GM19395 (cell line): ENCODE measurements at regions not wholly inside any gene's neighbourhood (a gene's known extent, or its start where the extent isn't known, plus 50 kb on each side); places are given as distances from the start of the nearest gene placed in this dataset.
"Not testable (repeated sequence)": the region's sequence is repeated elsewhere in the genome, so short reads cannot be mapped to it uniquely, and the experiment has no call there.

Experiments used
- ATAC-seq: cut with Tn5 transposase; IDR thresholded peaks from one replicate; pipeline ENCODE4 v1.9.1; 2021; ENCODE audit warnings: mild to moderate bottlenecking, moderate library complexity; ENCODE audit not compliant: unreplicated experiment

DNA sequence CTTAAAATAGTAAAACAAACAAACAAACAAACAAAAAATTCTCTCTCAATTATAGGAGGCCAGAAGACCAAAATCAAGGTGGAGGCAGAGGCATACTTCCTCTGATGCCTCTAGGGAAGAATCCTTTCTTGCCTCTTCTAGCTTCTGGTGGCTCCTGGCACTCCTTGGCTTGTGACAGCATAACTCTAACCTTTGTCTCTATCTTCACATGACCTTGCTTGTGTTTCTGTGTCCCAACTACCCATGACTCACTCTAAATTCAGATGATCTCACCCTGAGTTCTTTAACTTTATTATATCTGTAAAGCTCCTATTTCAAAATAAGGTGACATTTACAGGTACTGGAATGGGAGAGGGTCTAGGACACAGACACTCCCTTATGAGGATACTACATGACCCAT is 88.3 kb upstream of the ANTXRL start:
- no peak for ATAC-seq

GRCh38 chr10:46202405-46202804 is 84.4 kb upstream of the ANTXRL start:
- ATAC-seq, result not testable (repeated sequence)

DNA sequence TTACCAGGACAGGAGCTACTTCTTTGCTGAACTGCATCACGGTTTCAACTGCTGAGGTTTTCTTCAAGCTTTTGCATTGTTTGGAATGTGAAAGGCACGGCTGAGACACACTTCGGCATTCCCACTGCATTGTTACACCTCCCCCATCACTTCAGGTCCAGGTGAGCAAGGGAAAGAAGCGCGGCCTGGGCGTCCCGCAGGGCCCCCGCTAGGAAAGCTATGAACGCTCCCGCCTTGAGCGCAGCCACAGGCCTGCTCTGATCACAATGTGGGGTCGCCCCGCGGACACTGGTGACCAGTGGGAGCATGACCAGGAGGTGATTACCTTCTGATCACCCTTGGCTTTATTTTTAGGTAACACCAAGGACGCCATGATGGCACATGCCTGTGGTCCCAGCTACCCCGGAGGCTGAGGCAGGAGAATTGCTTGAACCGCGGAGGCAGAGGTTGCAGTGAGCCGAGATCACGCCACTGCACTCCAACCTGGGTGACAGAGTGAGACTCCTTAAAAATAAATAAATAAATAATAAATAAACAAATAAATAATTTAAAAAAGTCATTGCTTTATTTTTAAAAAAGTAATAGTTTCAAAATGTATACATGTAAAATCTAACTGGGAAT is 82.2 kb upstream of the ANTXRL start:
- ATAC-seq, result not testable (repeated sequence)

GRCh38 chr10:46210427-46210826 is 76.4 kb upstream of the ANTXRL start:
- ATAC-seq, result not testable (repeated sequence)

- ATAC-seq, result no peak
Measured at GRCh38 chr10:46215426-46215825, 71.4 kb upstream of the ANTXRL start.

GRCh38 chr10:46216003-46216634 is 70.7 kb upstream of the ANTXRL start:
- no peak for ATAC-seq

DNA sequence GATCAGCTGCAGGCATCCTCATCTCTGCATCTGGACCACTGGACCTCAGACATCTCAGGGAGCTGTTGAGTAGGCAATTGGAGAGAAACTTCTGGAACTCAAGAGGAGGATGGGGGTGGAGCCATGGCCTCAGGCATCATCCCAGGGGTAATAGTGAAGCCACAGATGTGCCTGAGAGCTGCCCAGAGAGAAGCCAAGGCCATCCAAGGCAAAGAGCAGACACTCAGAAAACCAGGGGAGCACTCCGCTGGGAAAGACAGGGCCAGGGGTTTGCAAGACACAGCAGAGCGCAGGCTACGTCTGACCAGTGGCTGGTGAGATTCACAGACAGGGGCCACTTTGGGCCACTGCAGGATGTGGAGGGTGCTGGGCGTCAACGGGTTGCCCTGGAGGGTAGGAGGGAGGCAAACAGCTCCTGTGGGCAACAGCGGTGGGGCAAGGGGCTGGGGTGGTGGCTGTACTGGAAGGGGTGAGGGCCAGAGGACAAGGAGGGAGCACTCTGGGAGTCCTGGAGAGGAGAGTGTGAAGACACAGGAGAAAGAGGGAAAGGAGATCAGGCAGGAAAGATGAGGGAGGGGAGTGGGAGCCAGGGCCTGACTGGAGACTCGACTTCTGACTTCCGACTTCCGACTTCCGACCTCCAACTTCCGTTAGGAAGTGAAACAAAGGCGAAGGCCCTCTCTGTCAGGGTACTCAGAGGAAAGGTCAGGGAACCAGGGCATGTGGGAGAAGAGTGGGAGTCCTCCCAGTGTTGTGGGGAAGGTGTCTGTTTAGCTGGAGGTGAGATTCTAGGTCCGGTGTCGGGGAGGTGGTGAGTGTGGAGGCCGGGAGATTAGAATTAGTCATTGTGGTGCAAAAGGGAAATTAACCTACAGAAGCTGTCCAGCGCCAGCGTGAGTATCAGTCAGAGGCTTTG is 69.7 kb upstream of the ANTXRL start:
- ATAC-seq, result no peak

GRCh38 chr10:46217752-46218453 is 68.9 kb upstream of the ANTXRL start:
- no peak for ATAC-seq

- no peak for ATAC-seq
Measured at GRCh38 chr10:46218921-46219320, 67.9 kb upstream of the ANTXRL start.

DNA sequence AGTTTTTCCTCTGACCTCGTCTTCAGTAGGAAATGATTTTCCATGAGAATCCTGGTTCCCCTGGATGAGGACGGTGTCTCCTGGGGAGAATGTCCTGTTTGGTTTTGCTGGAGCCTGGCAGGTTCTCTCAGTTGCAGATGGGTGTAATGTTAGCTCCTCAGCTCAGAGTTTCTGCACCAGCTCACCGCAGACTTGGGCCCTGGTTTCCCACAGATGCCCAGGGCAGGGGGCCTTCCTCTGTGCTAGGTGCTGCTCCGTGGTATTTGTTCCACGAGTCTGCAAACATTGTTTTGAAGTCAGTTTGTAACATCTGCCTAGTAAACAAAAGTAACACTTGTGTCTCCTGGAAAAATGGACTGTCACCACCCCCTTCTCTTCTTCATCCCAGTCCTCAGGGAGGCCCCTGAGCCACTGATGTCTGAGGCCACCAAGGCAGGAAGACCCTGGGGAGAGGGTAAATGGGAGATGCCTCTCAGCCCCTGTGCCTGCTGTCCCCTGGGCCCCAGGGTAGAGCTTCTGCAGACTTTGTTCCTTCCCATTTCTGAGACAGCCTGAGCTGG is 67.3 kb upstream of the ANTXRL start:
- not testable (repeated sequence) for ATAC-seq

- no peak for ATAC-seq
Measured at GRCh38 chr10:46220187-46220586, 66.6 kb upstream of the ANTXRL start.

GRCh38 chr10:46220872-46221538 is 65.8 kb upstream of the ANTXRL start:
- ATAC-seq, result no peak

DNA sequence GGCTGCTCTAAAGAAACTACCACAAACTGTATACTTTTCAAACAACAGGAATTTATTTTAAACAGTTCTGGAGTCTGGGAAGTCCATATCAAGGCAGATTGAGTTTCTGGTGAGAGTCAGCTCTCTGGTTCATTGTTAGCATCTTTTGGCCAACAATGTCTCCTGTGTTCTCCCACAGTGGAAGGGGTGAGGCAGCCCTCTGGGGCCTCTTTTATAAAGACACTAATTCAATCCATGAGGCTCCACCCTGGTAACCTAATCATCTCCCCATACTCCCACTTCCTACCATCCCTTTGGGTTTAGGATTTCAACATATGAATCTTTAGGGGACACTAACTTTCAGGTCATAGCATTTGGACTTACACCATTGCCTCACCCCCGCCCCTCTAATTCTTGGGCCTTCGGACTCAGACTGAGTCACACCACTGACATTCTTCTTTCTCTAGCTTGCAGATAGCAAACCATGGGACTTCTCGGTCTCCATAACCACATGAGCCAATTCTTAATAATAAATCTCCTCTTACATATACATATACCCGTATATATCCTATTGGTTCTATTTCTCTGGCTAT is 64.3 kb upstream of the ANTXRL start:
- ATAC-seq, result no peak

GRCh38 chr10:46223064-46223480 is 63.7 kb upstream of the ANTXRL start:
- ATAC-seq, result no peak

DNA sequence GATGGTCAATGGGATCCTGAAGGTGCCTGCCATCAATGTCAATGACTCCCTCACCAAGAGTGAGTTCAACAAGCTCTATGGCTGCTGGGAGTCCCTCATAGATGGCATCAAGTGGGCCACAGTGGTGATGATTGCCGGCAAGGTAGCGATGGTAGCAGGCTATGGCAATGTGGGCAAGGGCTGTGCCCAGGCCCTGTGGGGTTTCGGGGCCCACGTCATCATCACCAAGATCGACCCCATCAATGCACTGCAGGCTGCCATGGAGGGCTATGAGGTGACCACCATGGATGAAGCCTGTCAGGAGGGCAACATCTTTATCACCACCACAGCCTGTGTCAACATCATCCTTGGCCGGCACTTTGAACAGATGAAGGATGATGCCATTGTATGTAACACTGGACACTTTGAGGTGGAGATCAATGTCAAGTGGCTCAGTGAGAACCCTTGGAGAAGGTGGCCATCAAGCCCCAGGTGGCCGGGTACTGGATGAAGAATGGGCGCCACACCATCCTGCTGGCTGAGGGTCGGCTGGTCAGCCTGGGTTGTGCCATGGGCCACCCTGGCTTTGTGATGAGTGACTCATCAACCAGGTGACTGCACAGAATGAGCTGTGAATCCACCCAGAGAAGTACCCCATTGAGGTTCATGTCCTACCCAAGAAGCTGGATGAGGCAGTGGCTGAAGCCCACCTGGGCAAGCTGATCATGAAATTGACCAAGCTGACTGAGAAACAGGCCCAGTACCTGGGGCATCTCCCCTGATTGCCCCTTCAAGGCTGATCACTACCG is 63.0 kb upstream of the ANTXRL start:
- ATAC-seq, result no peak

- ATAC-seq, result no peak
Measured at GRCh38 chr10:46224414-46224682, 62.4 kb upstream of the ANTXRL start.

GRCh38 chr10:46225597-46225996 is 61.2 kb upstream of the ANTXRL start:
- no peak for ATAC-seq

DNA sequence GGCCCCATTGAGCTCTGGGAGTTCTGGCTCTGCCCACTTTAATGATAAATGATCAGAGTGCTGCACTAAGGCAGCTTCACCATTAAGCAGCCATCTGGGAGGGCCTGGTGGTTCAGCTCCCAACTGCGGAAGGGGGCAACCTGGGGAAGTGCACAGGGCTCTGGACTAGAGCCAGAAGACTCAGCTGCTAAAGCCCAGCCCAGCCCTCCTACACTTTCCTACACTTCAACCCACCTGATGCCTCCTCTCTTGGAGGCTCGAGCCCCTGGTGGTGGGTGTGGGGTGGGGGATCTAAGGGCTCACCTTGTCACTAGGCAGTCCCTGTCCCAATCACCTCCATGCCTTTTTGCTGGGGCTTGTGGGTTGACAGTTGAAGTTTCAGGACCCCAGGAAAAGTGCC is 60.6 kb upstream of the ANTXRL start:
- ATAC-seq, result no peak

- ATAC-seq, result no peak
Measured at GRCh38 chr10:46226900-46227558, 59.8 kb upstream of the ANTXRL start.
